ENCODE measurements at regions not wholly inside any gene's neighbourhood (a gene's known extent, or its start where the extent isn't known, plus 50 kb on each side); places are given as distances from the start of the nearest gene placed in this dataset.

DNA sequence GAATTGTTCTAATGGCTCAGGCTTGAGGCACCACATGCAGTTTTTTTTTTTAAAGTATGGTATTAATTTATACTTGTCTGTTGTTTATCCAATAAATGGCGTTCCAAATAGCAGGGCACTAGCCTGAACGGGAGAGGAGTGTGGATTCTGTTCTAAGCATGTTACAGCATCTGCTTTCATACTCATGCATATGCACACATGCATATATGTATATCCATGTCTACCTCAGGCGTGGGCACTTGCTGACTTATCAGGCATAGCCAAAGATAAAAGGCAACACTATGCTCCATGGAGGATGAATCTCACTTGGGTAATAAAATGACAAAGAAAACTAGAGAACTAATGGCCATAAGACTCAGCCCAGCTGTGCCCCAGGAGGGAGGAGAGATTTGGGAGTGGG is 393.8 kb downstream of the GADD45G start:
- TF ChIP-seq, protein P1, sequence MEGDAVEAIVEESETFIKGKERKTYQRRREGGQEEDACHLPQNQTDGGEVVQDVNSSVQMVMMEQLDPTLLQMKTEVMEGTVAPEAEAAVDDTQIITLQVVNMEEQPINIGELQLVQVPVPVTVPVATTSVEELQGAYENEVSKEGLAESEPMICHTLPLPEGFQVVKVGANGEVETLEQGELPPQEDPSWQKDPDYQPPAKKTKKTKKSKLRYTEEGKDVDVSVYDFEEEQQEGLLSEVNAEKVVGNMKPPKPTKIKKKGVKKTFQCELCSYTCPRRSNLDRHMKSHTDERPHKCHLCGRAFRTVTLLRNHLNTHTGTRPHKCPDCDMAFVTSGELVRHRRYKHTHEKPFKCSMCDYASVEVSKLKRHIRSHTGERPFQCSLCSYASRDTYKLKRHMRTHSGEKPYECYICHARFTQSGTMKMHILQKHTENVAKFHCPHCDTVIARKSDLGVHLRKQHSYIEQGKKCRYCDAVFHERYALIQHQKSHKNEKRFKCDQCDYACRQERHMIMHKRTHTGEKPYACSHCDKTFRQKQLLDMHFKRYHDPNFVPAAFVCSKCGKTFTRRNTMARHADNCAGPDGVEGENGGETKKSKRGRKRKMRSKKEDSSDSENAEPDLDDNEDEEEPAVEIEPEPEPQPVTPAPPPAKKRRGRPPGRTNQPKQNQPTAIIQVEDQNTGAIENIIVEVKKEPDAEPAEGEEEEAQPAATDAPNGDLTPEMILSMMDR (IDR thresholded peaks at IDR 0.05): no peak
- Histone ChIP-seq H3K4me1 (peaks cover 20% of the 10 kb centered on the region), H3K9me3 (no peaks in the 10 kb centered on the region), H3K27ac (peak overlapping the region; percentile 92), H3K27me3 (no peaks in the 10 kb centered on the region), H3K9ac (ENCODE audit: low read depth in 2 of 2, low read length in 2 of 2) (peak overlapping the region in 1 of 2 donors; percentile 61), H3K36me3 (no peaks in the 10 kb centered on the region), H3K4me3 (no peak overlapping the region)
- intact Hi-C loops (cut with DNase I): loop anchor here (5.0 kb wide), 1 partner anchor 396 kb away; no protein-coding TSS in a partner anchor
- no peak for DNase-seq

GRCh38 chr9:89999176-89999533 is 394.3 kb downstream of the GADD45G start:
- Histone ChIP-seq H3K27me3 (no peaks in the 10 kb centered on the region), H3K9me3 (no peaks in the 10 kb centered on the region), H3K9ac (ENCODE audit: low read depth in 2 of 2, low read length in 2 of 2) (peak overlapping the region; percentile 61 to 66), H3K27ac (peak overlapping the region; percentile 92), H3K4me1 (peaks cover 14% of the 10 kb centered on the region), H3K36me3 (no peaks in the 10 kb centered on the region), H3K4me3 (no peak overlapping the region)
- intact Hi-C loops (cut with DNase I): loop anchor here (5.0 kb wide), 1 partner anchor 397 kb away; no protein-coding TSS in a partner anchor
- TF ChIP-seq, protein P1 (IDR thresholded peaks at IDR 0.05): no peak
- DNase-seq: peak; percentile 74

DNA sequence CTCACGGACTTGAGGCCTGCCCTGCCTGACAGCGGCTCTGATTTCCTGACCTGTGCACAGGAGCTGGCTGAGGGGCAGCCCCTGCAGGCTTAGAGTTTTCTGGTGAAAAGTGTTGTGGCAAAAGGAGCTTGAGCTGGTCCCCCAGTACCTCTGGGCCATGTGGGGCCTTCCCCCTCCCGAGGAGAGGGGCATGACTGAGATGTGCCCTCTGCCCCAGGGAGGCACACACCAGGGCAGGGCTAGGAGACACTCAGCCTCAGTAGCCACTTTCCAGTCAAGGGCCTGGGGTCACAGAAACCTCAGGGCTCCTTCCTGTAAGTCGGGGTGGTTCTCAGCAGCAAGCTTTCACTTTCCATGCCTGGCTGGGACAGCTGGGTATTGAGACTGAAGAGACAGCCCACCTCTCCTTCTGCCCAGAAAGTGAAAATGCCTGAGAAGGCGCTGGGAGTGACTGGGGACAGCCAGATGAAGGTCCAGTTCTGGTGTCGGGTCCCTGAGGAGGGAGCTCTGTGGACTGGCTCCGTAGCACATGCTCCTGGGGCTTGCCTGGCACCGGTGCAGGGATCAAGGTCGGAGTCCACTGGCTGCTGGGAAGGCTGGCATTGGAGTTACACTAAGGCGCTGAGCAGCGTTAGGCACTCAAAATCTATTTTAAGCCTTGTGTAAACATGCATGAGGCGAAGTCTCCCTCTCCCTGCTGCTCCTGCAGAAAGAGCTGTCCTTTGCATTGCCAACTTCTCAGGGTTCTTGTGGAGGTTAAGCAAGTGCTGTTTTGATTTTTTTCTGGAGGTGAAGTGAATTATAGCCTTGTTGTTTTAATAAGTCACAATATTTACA is 394.9 kb downstream of the GADD45G start:
- peaks cover 9% of the 10 kb centered on the region for H3K4me1 ChIP-seq
- peak overlapping the region; percentile 4 for H3K4me3 ChIP-seq
- no peaks in the 10 kb centered on the region for H3K9me3 ChIP-seq
- DNase-seq: peak; percentile 90
- no peaks in the 10 kb centered on the region for H3K27me3 ChIP-seq
- peak overlapping the region; percentile 92 for H3K27ac ChIP-seq
- no peaks in the 10 kb centered on the region for H3K36me3 ChIP-seq
- peak overlapping the region; percentile 61 to 66 for H3K9ac ChIP-seq (ENCODE audit: low read depth in 2 of 2, low read length in 2 of 2)
- intact Hi-C loops (cut with DNase I): loop anchor here (5.0 to 10.0 kb wide), 2 partner anchors 95 to 397 kb away; no protein-coding TSS in a partner anchor
- TF ChIP-seq, protein P1 (IDR thresholded peaks at IDR 0.05): no peak

DNA sequence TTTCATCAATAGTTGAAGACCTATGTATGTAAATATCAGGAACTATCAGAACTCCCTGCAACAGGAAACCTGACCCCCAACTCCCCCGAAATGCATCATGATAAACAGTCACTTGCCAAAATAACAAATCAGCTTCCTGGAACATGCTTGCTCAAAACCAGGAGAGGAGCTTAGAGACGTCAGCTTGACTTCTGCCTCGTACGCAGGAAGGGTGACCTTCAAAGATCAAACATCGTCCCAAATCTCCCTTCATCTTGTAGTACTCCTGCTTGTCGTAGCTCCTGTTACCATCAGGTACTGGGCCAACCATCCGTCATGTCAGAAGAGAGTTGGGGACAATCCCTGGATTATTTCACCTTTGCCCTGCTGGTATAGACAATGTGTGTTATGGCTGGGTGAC is 396.1 kb downstream of the GADD45G start:
- peaks cover 9% of the 10 kb centered on the region for H3K4me1 ChIP-seq
- TF ChIP-seq, protein P1 (IDR thresholded peaks at IDR 0.05): no peak
- H3K36me3 ChIP-seq: no peaks in the 10 kb centered on the region
- DNase-seq: no peak
- no peaks in the 10 kb centered on the region for H3K27me3 ChIP-seq
- H3K27ac ChIP-seq: peak overlapping the region; percentile 92
- H3K9me3 ChIP-seq: no peaks in the 10 kb centered on the region
- no peak overlapping the region for H3K4me3 ChIP-seq
- intact Hi-C loops (cut with DNase I): loop anchor here (10.0 kb wide), 1 partner anchor 94 kb away; no protein-coding TSS in a partner anchor
- no peak overlapping the region for H3K9ac ChIP-seq (ENCODE audit: low read depth in 2 of 2, low read length in 2 of 2)

- Histone ChIP-seq H3K4me3 (no peak overlapping the region), H3K9me3 (no peaks in the 10 kb centered on the region), H3K36me3 (no peaks in the 10 kb centered on the region), H3K4me1 (peaks cover 9% of the 10 kb centered on the region), H3K27ac (no peak overlapping the region), H3K9ac (ENCODE audit: low read depth in 2 of 2, low read length in 2 of 2) (no peak overlapping the region), H3K27me3 (no peaks in the 10 kb centered on the region)
- DNase-seq: no peak
- intact Hi-C loops (cut with DNase I): loop anchor here (10.0 kb wide), 1 partner anchor 93 kb away; no protein-coding TSS in a partner anchor
- TF ChIP-seq, protein P1 (IDR thresholded peaks at IDR 0.05): no peak
These were observed 396.9 kb downstream of the GADD45G start for GRCh38 chr9:90001747-90002146.

Data from colonic mucosa (tissue), 4 donors.